Activated naive CD8-positive, alpha-beta T cell treated with anti-CD3 and anti-CD28 coated beads for 36 hours (primary cell): ENCODE measurements at regions not wholly inside any gene's neighbourhood (a gene's known extent, or its start where the extent isn't known, plus 50 kb on each side); places are given as distances from the start of the nearest gene placed in this dataset.
"Not testable (repeated sequence)": the region's sequence is repeated elsewhere in the genome, so short reads cannot be mapped to it uniquely, and the experiment has no call there.

Experiments used
- DNase-seq: peaks from one replicate; pipeline ENCODE4 v3.0.0; 2021
- H3K27ac Mint-ChIP-seq: one replicate; pipeline ENCODE4 v1.8.0; 2022; ENCODE audit warnings: mild to moderate bottlenecking, moderate library complexity, mixed read lengths
- H3K27me3 Mint-ChIP-seq: one replicate; pipeline ENCODE4 v1.8.0; 2022; ENCODE audit warnings: mild to moderate bottlenecking, mixed read lengths
- H3K36me3 Mint-ChIP-seq: one replicate; pipeline ENCODE4 v1.8.0; 2021; ENCODE audit warnings: mild to moderate bottlenecking, mixed read lengths
- H3K4me1 Mint-ChIP-seq: one replicate; pipeline ENCODE4 v1.8.0; 2021; ENCODE audit warnings: mixed read lengths
- H3K4me3 Mint-ChIP-seq: one replicate; pipeline ENCODE4 v1.8.0; 2022; ENCODE audit warnings: mild to moderate bottlenecking, moderate library complexity, mixed read lengths
- H3K9me3 Mint-ChIP-seq: one replicate; pipeline ENCODE4 v1.8.0; 2022; ENCODE audit warnings: mixed read lengths

DNA sequence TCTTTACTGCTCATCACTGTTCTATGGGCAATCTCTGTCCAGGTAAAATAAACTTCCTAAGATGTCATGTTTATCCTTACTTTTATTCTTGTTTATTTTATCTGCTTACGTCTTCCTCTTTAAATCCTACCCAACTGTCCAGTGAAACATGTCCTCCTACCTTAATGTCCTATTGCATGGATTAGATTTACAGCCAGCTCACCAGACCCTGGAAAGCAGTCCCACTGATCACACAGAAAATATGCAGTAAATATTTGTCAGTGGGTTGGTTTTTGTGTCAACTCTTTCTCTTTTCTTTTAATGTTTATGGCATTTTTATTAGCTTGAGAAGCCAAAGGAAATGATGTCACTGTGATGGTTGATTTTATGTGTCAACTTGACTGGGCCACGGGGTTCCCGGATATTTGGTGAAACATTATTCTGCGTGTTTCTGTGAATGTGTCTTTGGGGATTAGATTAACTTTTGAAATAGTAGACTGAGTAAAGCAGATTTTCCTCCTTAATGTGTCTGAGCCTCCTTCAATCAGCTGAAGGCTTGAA, 258.3 kb downstream of the SRGAP2C start:
- no peak for DNase-seq
- no peak overlapping the region for H3K4me3 Mint-ChIP-seq
- no peaks in the 10 kb centered on the region for H3K36me3 Mint-ChIP-seq
- H3K27ac Mint-ChIP-seq: no peak overlapping the region
- no peaks in the 10 kb centered on the region for H3K27me3 Mint-ChIP-seq
- H3K4me1 Mint-ChIP-seq: peaks cover 4% of the 10 kb centered on the region
- peaks cover 5% of the 10 kb centered on the region for H3K9me3 Mint-ChIP-seq

DNA sequence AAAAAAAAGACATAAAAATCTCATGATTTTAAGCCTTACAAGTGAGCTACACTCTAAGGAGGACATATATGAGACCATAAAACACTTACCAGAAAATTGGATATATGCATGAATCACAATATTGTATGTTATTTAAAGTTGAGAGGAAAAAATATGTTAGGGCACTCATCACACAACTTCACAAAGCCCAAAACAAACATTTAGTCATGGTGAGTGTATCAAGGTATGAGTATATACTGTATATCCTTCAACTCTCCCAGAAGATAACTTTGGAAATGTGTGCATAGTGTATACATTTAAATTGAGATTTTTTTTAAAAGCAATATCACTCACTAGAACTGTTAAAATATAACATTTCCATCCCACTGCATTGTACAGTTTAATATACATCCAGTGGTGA, 259.3 kb downstream of the SRGAP2C start:
- Mint-ChIP-seq H3K9me3 (peaks cover 5% of the 10 kb centered on the region), H3K27me3 (no peaks in the 10 kb centered on the region), H3K4me3 (no peak overlapping the region), H3K4me1 (peaks cover 9% of the 10 kb centered on the region), H3K27ac (no peak overlapping the region), H3K36me3 (no peaks in the 10 kb centered on the region)
- no peak for DNase-seq

DNA sequence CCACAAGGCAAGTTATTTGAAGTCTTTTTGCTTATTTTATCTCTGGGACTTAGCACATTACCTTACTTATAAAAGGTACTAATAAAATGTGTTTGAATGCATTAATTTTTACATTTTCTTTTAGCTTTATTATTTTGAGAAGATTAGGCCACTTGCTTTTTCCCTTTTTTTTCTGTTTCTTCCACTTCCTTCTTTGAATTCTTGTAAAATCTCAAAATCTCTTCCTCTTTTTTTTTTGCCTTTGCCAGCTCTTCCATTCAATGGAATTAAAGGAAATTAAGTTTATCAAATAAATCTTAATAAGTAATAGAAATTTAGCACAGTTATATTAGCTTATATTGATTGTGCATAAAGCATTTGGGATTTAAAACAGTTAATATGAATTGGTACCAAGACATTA, 260.9 kb downstream of the SRGAP2C start:
- Mint-ChIP-seq H3K4me1 (peaks cover 10% of the 10 kb centered on the region), H3K27ac (no peak overlapping the region), H3K9me3 (peaks cover 2% of the 10 kb centered on the region), H3K36me3 (no peaks in the 10 kb centered on the region), H3K4me3 (no peak overlapping the region), H3K27me3 (no peaks in the 10 kb centered on the region)
- DNase-seq: no peak

DNA sequence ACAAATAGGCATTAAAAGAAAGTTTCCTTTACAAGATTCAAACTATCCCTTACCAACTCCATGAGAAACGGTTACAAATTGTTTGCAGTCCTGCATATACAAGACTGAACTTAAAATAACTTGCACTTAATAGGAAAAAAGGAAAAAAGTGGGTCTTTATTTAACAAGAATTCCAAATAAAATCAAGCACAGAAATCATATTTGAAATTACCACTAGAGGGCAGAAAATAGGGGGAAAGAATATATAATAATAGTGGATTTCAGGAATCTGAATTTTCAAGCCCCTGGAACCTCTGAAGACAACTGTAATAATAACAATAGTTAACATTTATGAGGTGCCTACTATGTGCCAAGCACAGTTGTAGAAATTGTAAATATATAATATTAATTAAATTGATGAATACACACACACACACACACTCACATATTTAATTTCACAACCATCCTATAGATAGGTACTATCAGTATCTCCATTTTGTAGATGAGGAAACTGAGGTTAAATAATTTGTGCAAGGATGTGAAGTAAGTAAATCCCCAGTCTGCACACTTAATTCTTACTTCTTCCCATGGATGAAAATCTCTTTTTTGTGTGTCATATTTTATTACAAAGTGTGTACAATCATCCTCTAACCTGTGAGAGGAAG, 262.6 kb downstream of the SRGAP2C start:
- not testable (repeated sequence) for H3K27ac Mint-ChIP-seq, DNase-seq, H3K4me3 Mint-ChIP-seq, H3K27me3 Mint-ChIP-seq, H3K36me3 Mint-ChIP-seq, H3K4me1 Mint-ChIP-seq, H3K9me3 Mint-ChIP-seq

DNA sequence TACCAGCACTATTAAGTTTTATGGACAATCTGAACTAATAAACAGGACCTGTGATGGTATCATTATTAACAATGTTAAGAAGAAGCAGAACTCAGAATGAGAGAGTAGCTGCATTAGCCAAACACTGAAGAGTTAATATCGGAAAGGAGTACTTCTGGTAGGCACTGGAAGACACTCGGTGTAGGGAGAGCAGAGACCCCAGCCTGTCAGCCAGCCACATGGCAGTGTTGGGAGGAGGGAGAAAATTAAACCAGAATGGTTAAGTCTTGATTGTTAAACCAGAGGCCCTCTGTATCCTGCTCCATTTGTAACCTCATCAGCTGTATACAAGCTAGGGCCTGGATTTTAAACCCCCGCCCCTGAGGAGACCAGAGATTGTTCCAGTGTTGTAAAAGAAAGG, 263.3 kb downstream of the SRGAP2C start:
- not testable (repeated sequence) for H3K36me3 Mint-ChIP-seq

DNA sequence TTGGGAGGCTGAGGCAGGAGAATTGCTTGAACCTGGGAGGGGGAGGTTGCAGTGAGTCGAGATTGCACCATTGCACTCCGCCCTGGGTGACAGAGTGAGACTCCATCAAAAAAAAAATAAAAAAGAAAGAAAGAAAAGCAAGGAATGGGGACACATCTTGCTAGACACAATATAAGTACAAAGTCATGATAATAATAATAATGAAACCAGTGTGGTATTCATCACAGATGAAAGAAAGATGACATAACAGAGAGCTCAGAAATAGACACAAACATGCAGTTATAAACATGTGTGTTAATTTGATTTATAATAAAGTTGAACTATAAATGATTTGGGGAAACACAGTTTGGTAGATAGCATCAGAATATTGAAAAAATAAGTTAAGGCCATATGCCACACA, 264.1 kb downstream of the SRGAP2C start:
- no peak overlapping the region for H3K27ac Mint-ChIP-seq
- no peak for DNase-seq
- no peaks in the 10 kb centered on the region for H3K9me3 Mint-ChIP-seq
- H3K36me3 Mint-ChIP-seq: no peaks in the 10 kb centered on the region
- H3K4me1 Mint-ChIP-seq: peaks cover 6% of the 10 kb centered on the region
- no peaks in the 10 kb centered on the region for H3K27me3 Mint-ChIP-seq
- no peak overlapping the region for H3K4me3 Mint-ChIP-seq

More for the DNA sequence above, 263.3 kb downstream of the SRGAP2C start:
- not testable (repeated sequence) for H3K9me3 Mint-ChIP-seq, DNase-seq, H3K4me3 Mint-ChIP-seq, H3K4me1 Mint-ChIP-seq, H3K27me3 Mint-ChIP-seq
- peak overlapping the region; percentile 20 for H3K27ac Mint-ChIP-seq

DNA sequence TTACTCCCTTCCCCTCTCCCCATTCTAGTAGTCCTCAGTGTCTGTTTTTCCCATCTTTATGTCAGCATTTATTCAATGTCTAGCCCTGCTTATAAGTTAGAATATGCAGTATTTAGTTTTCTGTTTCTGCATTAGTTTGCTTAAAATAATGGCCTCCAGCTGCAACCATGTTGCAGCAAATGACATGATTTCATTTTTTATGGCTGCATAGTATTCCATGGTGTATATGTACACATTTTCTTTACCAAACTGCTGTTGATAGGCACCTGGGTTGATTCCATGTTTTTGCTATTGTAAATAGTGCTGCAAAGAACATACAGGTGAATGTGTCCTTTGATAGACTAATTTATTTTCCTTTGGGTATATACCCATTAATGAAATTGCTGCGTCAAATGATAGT, 267.7 kb downstream of the SRGAP2C start:
- Mint-ChIP-seq H3K27me3 (no peaks in the 10 kb centered on the region), H3K9me3 (peaks cover 2% of the 10 kb centered on the region), H3K36me3 (no peaks in the 10 kb centered on the region), H3K4me1 (peaks cover 13% of the 10 kb centered on the region), H3K27ac (no peak overlapping the region), H3K4me3 (no peak overlapping the region)
- DNase-seq: no peak

DNA sequence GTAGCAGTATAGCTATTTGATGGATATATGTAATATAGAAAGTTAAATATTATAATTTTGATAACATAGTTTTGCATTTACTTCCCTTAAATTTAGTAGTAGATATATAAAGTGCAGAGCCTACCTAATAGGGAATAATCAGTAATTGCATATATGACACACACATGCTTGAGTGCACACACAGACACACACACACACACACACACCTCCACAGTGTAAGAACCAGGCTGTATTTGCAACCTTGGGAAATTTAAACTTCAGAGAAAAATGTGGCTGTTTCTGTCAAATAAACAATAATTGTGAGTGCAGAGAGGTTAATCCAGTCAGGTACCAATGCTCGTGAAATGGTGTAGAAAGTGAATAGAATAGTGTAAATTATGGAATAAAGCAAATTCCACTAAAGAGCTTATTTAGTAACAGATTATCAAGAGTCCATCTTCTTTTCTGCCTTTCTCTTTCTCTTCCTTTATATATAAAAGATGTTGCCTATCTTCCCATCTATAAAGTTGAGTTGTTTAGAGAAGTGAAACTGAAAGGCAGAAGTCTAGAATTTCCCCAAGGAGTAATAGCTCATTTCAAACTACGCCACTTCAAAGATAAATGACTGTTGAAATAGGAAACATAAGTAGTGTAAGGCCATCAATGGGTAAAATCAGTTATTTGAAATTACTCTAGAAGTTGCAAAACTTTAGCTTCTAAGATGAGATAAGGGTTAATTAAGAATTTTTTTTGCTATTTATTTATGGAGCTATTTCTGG, 273.7 kb downstream of the SRGAP2C start:
- DNase-seq: no peak
- H3K27me3 Mint-ChIP-seq: no peaks in the 10 kb centered on the region
- H3K9me3 Mint-ChIP-seq: peaks cover 2% of the 10 kb centered on the region
- H3K27ac Mint-ChIP-seq: peak overlapping the region; percentile 89
- H3K4me1 Mint-ChIP-seq: peaks cover 23% of the 10 kb centered on the region
- peak overlapping the region; percentile 40 for H3K4me3 Mint-ChIP-seq
- H3K36me3 Mint-ChIP-seq: no peaks in the 10 kb centered on the region

DNA sequence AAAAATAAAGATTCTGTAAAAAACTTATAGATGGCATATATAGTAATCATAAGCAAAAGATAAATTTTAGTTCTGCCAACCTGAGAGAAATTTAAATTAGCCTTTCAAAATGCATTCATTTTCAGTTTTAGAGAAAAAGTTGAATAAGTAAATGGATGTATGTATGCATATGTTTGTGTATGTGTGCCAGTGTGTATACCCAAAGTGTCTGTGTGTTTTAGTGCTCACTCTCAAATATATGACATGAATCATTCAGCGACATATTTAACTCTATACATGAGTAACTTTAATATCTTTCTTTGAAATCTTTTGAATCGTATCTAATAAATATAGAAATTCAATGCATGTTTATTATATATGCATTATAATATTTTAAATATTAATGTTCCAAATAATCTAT, 274.5 kb downstream of the SRGAP2C start:
- H3K4me3 Mint-ChIP-seq: no peak overlapping the region
- H3K27ac Mint-ChIP-seq: no peak overlapping the region
- DNase-seq: no peak
- no peaks in the 10 kb centered on the region for H3K36me3 Mint-ChIP-seq
- peaks cover 23% of the 10 kb centered on the region for H3K4me1 Mint-ChIP-seq
- H3K27me3 Mint-ChIP-seq: no peaks in the 10 kb centered on the region
- H3K9me3 Mint-ChIP-seq: peaks cover 2% of the 10 kb centered on the region

DNA sequence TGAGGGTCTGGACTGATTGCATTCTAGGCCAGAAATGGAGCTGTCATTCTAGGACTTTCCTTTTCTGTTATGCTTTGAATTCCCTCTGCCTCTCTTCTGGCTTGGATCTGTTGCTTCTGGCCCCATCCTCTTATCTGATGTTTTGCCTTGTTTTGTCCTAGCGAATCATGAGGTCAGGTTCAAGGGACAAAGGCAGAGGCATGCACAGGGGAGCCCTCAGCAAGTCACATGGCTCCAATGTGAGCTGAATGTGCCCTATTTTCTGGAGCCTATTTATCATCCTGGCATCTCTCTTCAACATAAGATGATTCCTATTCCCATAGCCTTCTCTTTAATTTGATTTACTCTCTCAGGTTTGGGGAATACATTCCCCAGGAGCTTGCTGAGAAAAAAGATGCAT, 284.6 kb downstream of the SRGAP2C start:
- not testable (repeated sequence) for DNase-seq, H3K27ac Mint-ChIP-seq, H3K9me3 Mint-ChIP-seq, H3K27me3 Mint-ChIP-seq, H3K4me3 Mint-ChIP-seq, H3K36me3 Mint-ChIP-seq
- H3K4me1 Mint-ChIP-seq: peaks cover 12% of the 10 kb centered on the region

DNA sequence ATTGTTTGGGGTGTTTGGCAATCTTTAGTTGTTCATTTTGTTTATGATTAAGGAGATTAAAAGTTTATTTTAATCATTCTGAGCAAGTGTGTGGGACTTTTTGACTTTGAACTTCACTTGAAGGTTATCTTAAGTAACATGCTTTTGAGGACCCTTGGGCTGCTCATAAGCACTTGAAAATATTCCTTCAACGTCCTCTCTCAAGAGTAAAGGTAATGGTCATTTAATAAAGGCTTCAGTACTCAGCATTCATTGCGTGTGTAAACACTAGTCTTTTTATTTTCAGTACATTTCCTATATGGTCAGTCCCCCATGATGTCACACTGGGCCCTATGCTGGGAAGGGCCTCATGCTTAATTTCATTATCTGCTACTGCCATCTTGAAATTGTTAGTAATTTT, 285.6 kb downstream of the SRGAP2C start:
- H3K4me1 Mint-ChIP-seq: peaks cover 12% of the 10 kb centered on the region
- H3K4me3 Mint-ChIP-seq, H3K27ac Mint-ChIP-seq, H3K27me3 Mint-ChIP-seq, H3K9me3 Mint-ChIP-seq, H3K36me3 Mint-ChIP-seq, DNase-seq: not testable (repeated sequence)

DNA sequence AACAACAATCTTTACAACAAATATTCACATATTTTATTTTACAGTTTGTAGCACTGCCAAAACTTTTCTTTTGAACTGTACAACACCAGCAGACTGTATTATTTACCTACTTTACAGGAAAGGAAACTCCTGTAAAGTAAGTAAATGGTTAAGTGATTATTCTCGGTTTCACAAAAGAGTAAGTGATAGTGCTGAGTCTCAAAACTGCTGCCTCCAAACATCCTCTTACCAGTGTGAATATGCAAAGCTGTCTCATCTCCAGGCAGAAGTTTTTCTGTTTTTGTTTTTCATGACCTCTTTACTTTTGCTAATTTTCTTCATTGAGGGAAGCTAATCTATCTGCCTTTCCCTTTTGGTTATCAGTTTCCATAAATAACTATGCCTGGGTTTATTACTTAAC, 286.7 kb downstream of the SRGAP2C start:
- Mint-ChIP-seq H3K27ac (no peak overlapping the region), H3K4me3 (no peak overlapping the region), H3K27me3 (no peaks in the 10 kb centered on the region), H3K9me3 (peaks cover 9% of the 10 kb centered on the region), H3K36me3 (peaks cover 8% of the 10 kb centered on the region), H3K4me1 (peaks cover 12% of the 10 kb centered on the region)
- no peak for DNase-seq

DNA sequence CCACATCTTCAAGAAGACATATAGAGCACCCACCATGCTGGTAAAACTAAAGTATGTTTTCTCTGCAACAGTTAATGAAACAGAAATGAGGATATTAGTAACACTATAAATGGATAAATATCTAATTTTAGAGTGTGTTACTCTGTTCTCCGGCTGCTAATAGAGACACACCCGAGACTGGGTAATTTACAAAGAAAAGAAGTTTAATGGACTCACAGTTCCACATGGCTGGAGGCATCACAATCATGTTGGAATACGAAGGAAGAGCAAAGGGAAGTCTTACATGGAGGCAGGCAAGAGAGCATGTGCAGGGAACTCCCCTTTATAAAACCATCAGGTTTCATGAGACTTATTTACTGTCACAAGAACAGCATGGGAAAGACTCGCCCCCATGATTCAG, 287.2 kb downstream of the SRGAP2C start:
- Mint-ChIP-seq H3K4me3 (no peak overlapping the region), H3K27me3 (no peaks in the 10 kb centered on the region), H3K36me3 (peaks cover 8% of the 10 kb centered on the region), H3K9me3 (peaks cover 10% of the 10 kb centered on the region), H3K27ac (no peak overlapping the region), H3K4me1 (peaks cover 12% of the 10 kb centered on the region)
- no peak for DNase-seq

DNA sequence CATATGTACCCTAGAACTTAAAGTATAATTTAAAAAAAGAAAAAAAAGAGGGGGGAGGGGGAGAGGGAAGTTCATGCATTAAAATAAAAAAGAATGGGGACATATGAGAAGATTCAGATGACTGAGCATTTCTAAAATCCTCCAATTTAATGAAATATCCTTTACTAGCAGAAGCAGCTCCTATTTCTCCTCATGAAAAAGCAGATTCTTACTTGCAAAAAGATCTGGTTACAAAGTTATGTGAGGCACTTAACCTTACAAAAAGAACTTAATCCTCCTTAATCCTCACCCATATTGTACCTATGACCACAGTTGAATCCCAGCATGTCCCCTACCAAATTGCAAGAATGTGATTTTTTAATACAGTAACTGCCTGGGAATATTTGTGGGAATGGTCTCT, 298.5 kb downstream of the SRGAP2C start:
- Mint-ChIP-seq H3K4me3 (no peak overlapping the region), H3K36me3 (peaks cover 25% of the 10 kb centered on the region), H3K4me1 (peaks cover 19% of the 10 kb centered on the region), H3K9me3 (peaks cover 37% of the 10 kb centered on the region), H3K27me3 (no peaks in the 10 kb centered on the region), H3K27ac (peak overlapping the region; percentile 91)
- no peak for DNase-seq

DNA sequence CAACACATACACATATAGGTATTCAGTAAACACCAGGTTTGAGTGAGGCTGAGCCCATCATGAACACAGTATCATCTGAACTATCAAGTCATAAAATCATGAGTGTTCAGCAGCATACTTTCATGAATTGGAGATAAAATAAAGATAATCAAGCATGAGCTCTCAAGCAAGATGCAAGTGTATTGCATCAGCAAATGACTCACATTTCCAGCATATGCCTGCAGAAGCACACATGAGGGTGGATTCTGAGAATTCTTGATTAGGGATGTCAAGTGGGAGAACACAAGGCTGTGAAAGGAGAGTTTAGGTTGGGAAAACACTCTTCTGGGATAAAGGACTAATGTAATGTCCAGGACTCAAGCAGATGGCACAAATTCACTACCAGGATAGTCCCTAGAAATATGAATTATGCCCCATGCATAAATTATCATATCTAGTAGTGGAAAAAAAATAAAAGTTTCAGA, 299.2 kb downstream of the SRGAP2C start:
- peak; percentile 13 for DNase-seq
- H3K36me3 Mint-ChIP-seq: peaks cover 20% of the 10 kb centered on the region
- peaks cover 33% of the 10 kb centered on the region for H3K9me3 Mint-ChIP-seq
- peaks cover 19% of the 10 kb centered on the region for H3K4me1 Mint-ChIP-seq
- no peaks in the 10 kb centered on the region for H3K27me3 Mint-ChIP-seq
- H3K27ac Mint-ChIP-seq: peak overlapping the region; percentile 91
- H3K4me3 Mint-ChIP-seq: no peak overlapping the region

DNA sequence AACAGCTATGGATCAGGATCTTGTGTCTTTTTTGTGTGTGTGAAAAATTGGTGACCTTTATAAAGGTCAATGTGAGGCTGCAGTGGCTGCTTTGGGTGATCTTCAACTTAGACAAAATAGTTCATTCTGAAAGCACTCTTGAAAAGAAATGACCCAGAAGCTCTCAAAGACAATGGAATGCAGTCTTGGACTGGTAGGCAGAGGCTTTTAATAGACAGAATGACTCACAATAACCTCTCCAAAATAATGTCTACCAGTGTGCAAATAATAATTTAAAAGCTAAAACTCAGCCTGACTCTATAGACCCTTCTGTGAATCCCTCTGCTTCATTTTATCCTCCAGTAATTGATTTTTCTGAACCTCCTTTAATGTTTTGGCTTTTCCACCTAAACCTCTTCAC, 310.0 kb downstream of the SRGAP2C start:
- H3K4me3 Mint-ChIP-seq, H3K4me1 Mint-ChIP-seq, H3K27ac Mint-ChIP-seq, DNase-seq, H3K36me3 Mint-ChIP-seq, H3K27me3 Mint-ChIP-seq, H3K9me3 Mint-ChIP-seq: not testable (repeated sequence)
